NB4 (cell line): ENCODE measurements at regions not wholly inside any gene's neighbourhood (a gene's known extent, or its start where the extent isn't known, plus 50 kb on each side); places are given as distances from the start of the nearest gene placed in this dataset.

Experiments
- DNase-seq: peaks from one replicate; pipeline ENCODE4 v3.0.0; 2010; ENCODE audit warnings: low read depth
- H3K4me3 ChIP-seq: one replicate; pipeline ENCODE4 v1.5.1; 2011; ENCODE audit warnings: mild to moderate bottlenecking, low read depth, low read length, moderate library complexity
- MYC ChIP-seq: IDR thresholded peaks from 2 replicates; pipeline ENCODE4 v1.6.1; 2011; ENCODE audit warnings: low read depth, low read length
- POLR2A ChIP-seq: IDR thresholded peaks from 2 replicates; pipeline ENCODE4 v1.6.1; 2011; ENCODE audit warnings: mild to moderate bottlenecking; ENCODE audit not compliant: insufficient read length; ENCODE audit errors: extremely low read depth
- TF ChIP-seq, protein P1 (sequence below): IDR thresholded peaks from one replicate; pipeline ENCODE4 v1.5.1; 2012; ENCODE audit warnings: low read depth, low read length
- TF ChIP-seq, protein P2 (sequence below): IDR thresholded peaks from 2 replicates; pipeline ENCODE4 v1.6.1; 2011; ENCODE audit warnings: low read depth, low read length

DNA sequence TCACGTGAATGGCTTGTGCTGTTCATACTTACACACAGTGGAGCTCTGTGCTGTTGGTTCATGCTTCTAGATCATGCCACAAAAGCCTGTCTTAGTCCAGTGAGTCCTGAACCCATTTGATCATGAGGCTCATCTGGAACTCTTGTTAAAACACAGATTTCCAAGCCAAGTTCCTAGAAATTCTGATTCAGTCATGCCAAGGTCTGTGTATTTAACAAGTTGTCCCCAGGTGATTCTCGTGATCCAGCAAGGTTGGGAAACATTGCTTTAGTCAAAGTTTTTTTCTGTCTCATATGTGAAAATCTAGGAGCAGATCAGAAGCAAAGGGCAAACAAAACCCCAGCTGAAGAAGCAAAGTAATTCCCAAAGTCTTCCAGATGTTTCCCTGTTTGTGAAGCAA, 112.5 kb upstream of the GAS1 start:
- no peak overlapping the region for H3K4me3 ChIP-seq
- no peak for DNase-seq
- TF ChIP-seq, protein P1, sequence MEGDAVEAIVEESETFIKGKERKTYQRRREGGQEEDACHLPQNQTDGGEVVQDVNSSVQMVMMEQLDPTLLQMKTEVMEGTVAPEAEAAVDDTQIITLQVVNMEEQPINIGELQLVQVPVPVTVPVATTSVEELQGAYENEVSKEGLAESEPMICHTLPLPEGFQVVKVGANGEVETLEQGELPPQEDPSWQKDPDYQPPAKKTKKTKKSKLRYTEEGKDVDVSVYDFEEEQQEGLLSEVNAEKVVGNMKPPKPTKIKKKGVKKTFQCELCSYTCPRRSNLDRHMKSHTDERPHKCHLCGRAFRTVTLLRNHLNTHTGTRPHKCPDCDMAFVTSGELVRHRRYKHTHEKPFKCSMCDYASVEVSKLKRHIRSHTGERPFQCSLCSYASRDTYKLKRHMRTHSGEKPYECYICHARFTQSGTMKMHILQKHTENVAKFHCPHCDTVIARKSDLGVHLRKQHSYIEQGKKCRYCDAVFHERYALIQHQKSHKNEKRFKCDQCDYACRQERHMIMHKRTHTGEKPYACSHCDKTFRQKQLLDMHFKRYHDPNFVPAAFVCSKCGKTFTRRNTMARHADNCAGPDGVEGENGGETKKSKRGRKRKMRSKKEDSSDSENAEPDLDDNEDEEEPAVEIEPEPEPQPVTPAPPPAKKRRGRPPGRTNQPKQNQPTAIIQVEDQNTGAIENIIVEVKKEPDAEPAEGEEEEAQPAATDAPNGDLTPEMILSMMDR = no peak
- TF ChIP-seq POLR2A = no peak
- TF ChIP-seq MYC = no peak
- TF ChIP-seq, protein P2, sequence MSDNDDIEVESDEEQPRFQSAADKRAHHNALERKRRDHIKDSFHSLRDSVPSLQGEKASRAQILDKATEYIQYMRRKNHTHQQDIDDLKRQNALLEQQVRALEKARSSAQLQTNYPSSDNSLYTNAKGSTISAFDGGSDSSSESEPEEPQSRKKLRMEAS = no peak

DNA sequence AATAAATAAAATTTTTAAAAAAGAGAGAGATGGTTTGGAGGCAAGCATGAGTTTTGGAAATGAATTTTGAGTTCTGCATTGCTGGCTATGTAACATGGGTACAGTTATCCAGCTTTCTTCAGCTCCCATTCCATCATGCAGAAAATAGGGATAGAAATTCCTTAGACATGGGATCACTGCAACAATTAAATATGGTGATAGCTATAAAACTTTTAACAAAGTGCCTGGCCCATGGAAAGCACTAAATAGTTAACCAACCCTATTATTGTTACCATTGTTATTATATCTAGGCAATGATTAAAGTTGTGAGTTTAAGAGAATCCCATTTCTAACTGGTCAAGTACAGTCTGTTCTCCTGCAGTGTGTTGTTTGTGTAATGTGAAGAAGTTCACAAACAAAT, 115.4 kb upstream of the GAS1 start:
- DNase-seq = no peak
- no peak overlapping the region for H3K4me3 ChIP-seq
- TF ChIP-seq, protein P1 = no peak
- TF ChIP-seq, protein P2 = no peak
- TF ChIP-seq MYC (no peak), POLR2A (no peak)

DNA sequence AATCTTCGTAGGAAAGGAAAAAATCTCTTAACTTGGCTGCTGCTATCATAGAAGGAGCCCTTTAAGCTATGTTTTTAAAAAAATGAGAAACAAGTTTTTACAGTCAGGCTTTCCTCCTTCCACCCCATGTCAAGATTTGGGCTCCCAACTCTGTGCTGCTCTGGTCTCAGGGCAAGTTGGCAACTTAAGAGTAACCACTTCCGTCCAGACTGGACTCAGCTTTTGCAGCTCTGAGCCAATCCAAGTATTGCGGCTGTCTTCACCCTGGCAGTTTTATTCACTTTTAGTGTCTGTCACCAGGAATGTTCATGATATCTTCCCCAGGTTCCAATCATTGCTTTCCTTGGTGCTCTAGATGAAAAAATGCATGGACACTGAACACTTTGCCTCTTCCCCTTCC, 115.9 kb upstream of the GAS1 start:
- no peak overlapping the region for H3K4me3 ChIP-seq
- no peak for TF ChIP-seq POLR2A
- no peak for TF ChIP-seq MYC
- TF ChIP-seq, protein P1 = no peak
- TF ChIP-seq, protein P2 = no peak
- no peak for DNase-seq

DNA sequence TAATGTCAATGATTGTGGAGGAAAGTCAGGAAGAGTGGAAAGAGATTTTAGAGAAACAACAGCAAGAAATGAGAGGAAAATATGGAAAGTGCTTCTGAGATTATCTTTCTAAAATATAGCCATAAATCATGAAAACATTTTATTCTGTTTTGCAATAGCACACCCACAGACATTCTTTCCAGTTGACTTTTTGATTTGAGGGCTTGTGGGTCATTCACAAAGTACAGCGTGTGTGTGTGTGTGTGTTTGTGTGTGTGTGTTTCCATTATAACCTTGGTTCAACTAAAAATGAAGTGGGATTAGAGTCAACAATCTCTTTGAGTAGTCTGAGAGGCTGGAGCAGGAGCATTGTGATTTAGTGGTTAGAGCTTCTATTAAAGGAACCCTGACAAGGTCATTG, 116.6 kb upstream of the GAS1 start:
- no peak overlapping the region for H3K4me3 ChIP-seq
- TF ChIP-seq, protein P1 = no peak
- no peak for TF ChIP-seq MYC
- no peak for TF ChIP-seq POLR2A
- TF ChIP-seq, protein P2 = no peak
- no peak for DNase-seq

DNA sequence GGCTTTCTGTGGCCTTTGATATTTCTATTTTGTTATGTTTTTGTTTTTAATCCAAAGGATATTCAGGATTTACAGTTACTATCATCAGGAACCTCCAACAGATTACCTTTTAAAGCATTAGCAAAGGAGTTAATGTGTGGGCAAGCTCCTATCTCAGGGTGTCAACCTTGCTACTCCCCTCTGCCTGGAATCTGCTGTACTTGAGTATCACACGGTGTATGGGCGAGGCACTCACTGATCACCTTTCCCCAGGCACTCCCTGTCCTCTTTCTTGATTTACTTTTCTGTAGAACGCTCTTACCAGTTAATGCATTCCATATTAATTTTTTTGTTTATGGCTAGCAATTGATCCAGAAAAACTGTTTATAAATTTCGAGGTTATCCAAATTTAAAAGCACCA, 117.0 kb upstream of the GAS1 start:
- no peak overlapping the region for H3K4me3 ChIP-seq
- no peak for DNase-seq
- TF ChIP-seq, protein P1 = no peak
- no peak for TF ChIP-seq MYC

DNA sequence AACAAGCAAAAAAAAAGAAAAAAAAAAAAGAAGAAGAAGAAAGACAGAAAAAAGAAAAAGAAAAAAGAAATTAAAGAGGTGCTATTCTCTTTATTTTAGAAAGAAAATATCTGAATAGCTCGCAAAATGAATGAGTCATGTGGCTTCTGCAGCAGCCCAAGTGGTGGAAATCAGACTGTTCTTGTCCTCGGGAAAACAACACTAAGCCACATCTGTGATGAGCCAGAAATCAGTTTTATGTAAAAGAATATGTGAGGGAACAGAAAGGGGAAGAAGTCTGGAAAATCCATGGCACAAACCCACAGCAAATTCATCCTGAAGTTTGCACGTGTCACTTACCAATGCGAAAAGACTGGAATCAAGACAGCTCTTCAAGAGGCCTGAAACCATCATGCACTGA, 118.7 kb upstream of the GAS1 start:
- no peak overlapping the region for H3K4me3 ChIP-seq
- TF ChIP-seq MYC (no peak), POLR2A (no peak)
- TF ChIP-seq, protein P1 = no peak
- TF ChIP-seq, protein P2 = no peak
- no peak for DNase-seq
